Neural progenitor cell (in vitro differentiated cells): ENCODE measurements at regions not wholly inside any gene's neighbourhood (a gene's known extent, or its start where the extent isn't known, plus 50 kb on each side); places are given as distances from the start of the nearest gene placed in this dataset.

Experiments
- CTCF ChIP-seq: fragments of 200-600 bp; sonication (generic); IDR thresholded peaks from 2 replicates; pipeline ENCODE4 v1.5.1; 2017; ENCODE audit warnings: antibody characterized with exemption, mild to moderate bottlenecking
- EZH2 ChIP-seq: fragments of 200-600 bp; sonication (generic); IDR thresholded peaks from 2 replicates; pipeline ENCODE4 v1.6.1; 2017; ENCODE audit warnings: antibody characterized with exemption, mild to moderate bottlenecking, moderate library complexity

- TF ChIP-seq EZH2 (no peak), CTCF (no peak)
These were observed 134.0 kb downstream of the FOXL1 start for GRCh38 chr16:86712158-86713009.
